Fibroblast of mammary gland (primary cell): ENCODE measurements at regions not wholly inside any gene's neighbourhood (a gene's known extent, or its start where the extent isn't known, plus 50 kb on each side); places are given as distances from the start of the nearest gene placed in this dataset.

Source experiments
- DNase-seq: peaks from one replicate; pipeline ENCODE4 v3.0.0-alpha.2; 2010; ENCODE audit warnings: low read depth
- H3K4me3 ChIP-seq: 2 replicates; pipeline ENCODE4 v1.5.1; 2011; ENCODE audit warnings: low read depth, mild to moderate bottlenecking, low read length, moderate library complexity; ENCODE audit not compliant: control insufficient read depth
- TF ChIP-seq, protein P1 (sequence below): conservative IDR thresholded peaks from 2 replicates; pipeline ENCODE4 v1.5.1; 2011; ENCODE audit warnings: low read depth, low read length, inconsistent platforms; ENCODE audit not compliant: control insufficient read depth, insufficient read depth

DNA sequence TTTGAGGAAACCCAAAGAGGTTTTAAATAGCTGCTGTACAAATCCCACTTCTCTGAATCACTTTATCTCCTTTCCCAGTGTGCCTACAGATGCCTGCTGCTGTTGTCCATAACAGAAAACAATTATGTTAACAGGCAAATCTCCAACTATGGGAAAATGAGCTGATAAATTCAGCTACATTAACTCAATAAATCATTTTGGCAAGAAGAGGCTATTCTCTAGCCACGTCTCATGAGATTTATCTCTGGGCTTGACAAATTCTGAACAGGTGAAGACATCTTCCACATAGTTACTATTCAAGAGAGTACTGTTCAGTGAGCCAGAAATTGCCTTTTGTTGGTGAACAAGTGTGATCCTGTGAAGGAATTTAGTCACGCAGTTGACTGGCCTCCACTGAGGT is 327.1 kb upstream of the FMN2 start:
- DNase-seq, result no peak
- TF ChIP-seq, protein P1, sequence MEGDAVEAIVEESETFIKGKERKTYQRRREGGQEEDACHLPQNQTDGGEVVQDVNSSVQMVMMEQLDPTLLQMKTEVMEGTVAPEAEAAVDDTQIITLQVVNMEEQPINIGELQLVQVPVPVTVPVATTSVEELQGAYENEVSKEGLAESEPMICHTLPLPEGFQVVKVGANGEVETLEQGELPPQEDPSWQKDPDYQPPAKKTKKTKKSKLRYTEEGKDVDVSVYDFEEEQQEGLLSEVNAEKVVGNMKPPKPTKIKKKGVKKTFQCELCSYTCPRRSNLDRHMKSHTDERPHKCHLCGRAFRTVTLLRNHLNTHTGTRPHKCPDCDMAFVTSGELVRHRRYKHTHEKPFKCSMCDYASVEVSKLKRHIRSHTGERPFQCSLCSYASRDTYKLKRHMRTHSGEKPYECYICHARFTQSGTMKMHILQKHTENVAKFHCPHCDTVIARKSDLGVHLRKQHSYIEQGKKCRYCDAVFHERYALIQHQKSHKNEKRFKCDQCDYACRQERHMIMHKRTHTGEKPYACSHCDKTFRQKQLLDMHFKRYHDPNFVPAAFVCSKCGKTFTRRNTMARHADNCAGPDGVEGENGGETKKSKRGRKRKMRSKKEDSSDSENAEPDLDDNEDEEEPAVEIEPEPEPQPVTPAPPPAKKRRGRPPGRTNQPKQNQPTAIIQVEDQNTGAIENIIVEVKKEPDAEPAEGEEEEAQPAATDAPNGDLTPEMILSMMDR, result no peak
- H3K4me3 ChIP-seq, result no peak overlapping the region

DNA sequence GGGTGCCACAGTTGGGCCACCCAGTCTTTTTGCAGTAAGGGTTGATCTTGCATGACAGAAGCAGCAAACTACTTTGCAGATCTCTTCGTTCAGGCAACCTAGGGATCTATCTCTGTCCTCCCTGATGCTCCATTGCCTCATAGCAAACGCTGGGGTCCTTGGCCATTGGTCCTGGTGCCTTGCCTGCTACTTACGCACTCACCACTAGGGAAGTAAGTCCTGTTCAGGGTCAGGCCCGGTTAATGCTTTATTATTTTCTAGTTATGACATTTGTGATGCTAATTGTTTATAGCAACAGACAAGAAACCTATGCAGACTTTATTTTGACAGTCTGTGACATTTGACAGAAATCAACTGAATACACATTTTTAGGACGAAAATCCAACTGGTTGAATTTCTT is 326.5 kb upstream of the FMN2 start:
- TF ChIP-seq, protein P1, result no peak
- no peak overlapping the region for H3K4me3 ChIP-seq
- DNase-seq, result no peak

DNA sequence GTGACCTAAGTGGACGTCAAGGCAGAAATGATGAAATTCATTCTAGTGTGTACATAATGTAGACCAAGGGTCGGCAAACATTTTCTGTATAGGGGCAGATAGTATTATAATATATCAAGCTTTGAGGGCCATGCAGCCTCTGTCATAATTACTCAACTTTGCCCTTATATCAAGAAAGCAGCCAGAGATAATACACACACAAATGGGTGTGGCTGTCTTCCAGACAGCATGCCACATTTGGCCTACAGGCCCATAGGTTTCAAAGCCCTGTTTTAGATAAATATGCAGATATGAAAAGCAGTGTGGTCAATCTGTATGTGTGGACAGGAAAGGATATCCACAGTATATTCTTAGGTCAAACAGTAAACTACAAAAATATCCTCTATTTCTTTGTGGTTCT is 320.1 kb upstream of the FMN2 start:
- TF ChIP-seq, protein P1, result no peak
- no peak for DNase-seq
- no peak overlapping the region for H3K4me3 ChIP-seq

DNA sequence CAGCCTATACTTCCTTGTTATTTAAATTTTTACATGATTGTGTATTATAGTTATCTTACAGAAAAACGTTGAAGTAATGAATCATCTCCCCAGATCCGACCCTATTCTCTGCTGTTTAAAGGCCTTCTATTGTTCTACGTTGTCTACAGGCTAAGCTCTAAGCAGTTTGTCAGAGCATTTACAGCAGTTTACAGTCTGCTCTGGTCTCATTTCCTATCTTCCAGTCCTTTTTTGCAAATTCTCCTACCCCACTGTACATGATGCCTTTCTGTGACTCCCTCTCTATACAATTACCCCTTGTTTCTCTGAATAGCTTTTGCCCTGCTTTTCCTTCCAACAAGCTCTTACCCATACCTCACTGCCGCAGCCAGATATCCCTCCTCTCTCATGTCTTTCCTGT is 319.2 kb upstream of the FMN2 start:
- no peak overlapping the region for H3K4me3 ChIP-seq
- DNase-seq, result no peak
- TF ChIP-seq, protein P1, result no peak

DNA sequence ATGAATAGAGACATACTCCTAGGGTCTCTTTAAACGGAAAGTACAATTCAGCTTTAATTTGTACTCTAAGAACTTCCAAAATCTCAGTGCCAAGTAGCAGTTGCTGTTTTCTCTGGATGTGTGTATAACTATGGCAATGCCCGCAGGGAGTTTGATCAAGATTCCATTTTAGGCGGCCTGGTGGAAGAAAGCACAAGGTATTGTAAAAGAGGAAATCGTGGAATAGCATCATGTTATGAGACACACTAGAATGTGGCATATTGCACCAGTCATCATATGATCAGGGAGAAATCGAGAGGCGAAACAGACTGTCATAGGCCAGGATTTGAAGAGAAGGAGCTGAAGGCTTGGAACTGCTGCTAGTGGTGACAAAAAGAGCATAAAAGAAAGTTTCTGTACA is 316.2 kb upstream of the FMN2 start:
- DNase-seq, result no peak
- no peak overlapping the region for H3K4me3 ChIP-seq
- TF ChIP-seq, protein P1, result no peak

DNA sequence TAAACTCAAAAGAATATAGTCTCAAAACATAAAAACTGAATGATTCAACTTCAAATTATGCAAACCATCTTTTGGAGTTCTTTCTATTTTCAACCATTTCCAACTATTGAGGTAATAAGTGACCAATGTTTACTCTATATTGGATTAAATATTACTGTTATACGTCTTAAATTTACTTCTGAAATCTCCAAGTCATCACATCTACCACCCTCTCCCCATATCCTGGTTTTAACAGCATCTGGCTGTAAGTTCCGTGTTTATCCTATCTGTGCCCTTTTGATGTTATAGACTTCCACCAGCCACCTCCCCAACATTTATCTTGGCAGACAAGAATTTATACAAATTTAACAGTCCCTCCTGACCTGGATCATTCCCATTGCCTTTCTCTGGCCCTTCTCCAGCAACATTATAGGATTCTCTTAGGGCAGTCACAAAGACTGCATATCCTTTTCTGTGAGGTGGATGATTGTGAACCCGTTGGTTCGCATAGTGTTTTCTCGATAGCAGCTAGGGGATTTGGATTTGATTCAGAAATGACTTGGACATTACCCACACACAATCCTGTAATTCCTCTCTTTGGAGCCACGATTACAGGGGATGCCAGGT is 313.4 kb upstream of the FMN2 start:
- TF ChIP-seq, protein P1, result no peak
- DNase-seq, result no peak
- no peak overlapping the region for H3K4me3 ChIP-seq

DNA sequence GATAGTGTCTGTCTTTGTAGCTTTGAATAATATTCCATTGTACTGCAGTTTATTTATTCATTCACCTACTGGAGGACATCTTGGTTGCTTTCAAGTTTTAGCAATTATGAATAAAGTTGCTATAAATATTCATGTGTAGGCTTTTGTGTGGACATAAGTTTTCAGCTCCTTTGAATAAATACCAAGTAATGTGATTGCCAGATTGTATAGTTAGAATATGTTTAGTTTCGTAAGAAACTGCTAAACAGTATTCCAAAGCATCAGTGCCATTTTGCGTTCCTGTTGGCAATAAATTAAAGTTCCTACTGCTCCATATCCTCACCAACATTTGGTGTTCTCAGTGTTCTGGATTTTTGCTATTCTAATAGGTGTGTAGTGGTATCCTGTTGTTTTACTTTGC is 311.7 kb upstream of the FMN2 start:
- TF ChIP-seq, protein P1, result no peak
- no peak overlapping the region for H3K4me3 ChIP-seq
- DNase-seq, result no peak
